Fibroblast of gingiva (primary cell): ENCODE measurements at regions not wholly inside any gene's neighbourhood (a gene's known extent, or its start where the extent isn't known, plus 50 kb on each side); places are given as distances from the start of the nearest gene placed in this dataset.

Experiments used
- DNase-seq: peaks from one replicate; pipeline ENCODE4 v3.0.0-alpha.2; 2011; ENCODE audit warnings: low read depth

- no peak for DNase-seq
These were observed 58.9 kb downstream of the TFDP3 start for GRCh38 chrX:133159205-133159604.

DNA sequence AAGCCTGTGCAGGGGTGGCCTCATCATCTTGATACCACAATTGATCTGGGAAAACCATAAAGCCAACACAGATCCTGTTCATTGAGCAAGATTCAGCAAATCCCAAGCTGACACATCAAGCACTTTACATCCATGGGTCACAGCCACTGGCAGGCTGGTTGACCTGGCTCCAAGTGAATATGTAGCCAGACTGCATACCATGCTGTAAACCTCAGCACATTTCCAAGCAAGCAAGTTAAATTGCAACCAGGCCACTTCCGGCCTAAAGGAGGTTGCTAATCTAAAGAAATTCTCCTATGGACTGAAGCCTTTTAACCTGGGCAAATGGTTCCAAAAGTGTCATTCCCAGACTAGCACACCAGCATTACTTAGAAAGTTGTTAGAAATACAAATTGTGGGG lies 54.4 kb upstream of the USP26 start:
- DNase-seq = peak; percentile 1

DNA sequence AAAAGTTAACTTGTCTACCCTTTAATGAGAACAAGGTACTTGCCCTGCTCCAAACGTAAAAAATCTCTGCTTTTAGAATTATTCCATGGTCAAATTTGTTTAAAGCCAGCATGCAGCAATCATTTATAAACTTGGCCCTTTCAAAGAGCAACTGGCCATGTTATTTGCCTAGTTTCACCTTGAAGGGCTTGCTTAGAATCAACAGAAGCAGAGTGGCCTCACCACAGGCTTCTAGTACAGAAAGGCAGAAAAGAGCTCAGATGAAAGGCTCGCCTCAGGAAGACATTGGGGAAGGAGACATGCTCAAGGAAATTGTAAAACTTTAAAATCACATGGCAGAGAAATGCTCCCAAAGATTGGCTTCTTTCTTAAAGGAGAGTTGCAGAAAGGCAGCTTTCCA lies 53.8 kb upstream of the USP26 start:
- DNase-seq = no peak
